Mesenchymal stem cell (in vitro differentiated cells and primary cell): ENCODE measurements at regions not wholly inside any gene's neighbourhood (a gene's known extent, or its start where the extent isn't known, plus 50 kb on each side); places are given as distances from the start of the nearest gene placed in this dataset.
"Not testable (repeated sequence)": the region's sequence is repeated elsewhere in the genome, so short reads cannot be mapped to it uniquely, and the experiment has no call there.

Experiments used
- DNase-seq: peaks from one replicate; pipeline ENCODE4 v3.0.0-alpha.2; 2013
- H2AFZ ChIP-seq: one replicate; pipeline ENCODE4 v1.6.1; 2013; ENCODE audit warnings: low read depth, mild to moderate bottlenecking, control low read depth, inconsistent platforms, low read length, moderate library complexity
- H2AK5ac ChIP-seq: 2 replicates; pipeline ENCODE4 v1.6.1; 2013; ENCODE audit warnings: low read length, moderate library complexity, mild to moderate bottlenecking, inconsistent platforms; ENCODE audit not compliant: severe bottlenecking
- H2BK120ac ChIP-seq: one replicate; pipeline ENCODE4 v1.6.1; 2013; ENCODE audit warnings: low read depth, mild to moderate bottlenecking, inconsistent platforms, low read length, moderate library complexity
- H2BK12ac ChIP-seq, 2 experiments: one replicate each; pipeline ENCODE4 v1.6.1; 2013; ENCODE audit warnings: inconsistent platforms in 2 of 2, low read length in 2 of 2, mild to moderate bottlenecking in 2 of 2, moderate library complexity in 2 of 2, control low read depth in 1 of 2
- H2BK15ac ChIP-seq: one replicate; pipeline ENCODE4 v1.6.1; 2013; ENCODE audit warnings: mild to moderate bottlenecking, low read depth, inconsistent platforms; ENCODE audit not compliant: poor library complexity, severe bottlenecking
- H2BK5ac ChIP-seq: 2 replicates; pipeline ENCODE4 v1.6.1; 2013; ENCODE audit warnings: low read depth, mild to moderate bottlenecking, low read length, control low read depth, inconsistent platforms; ENCODE audit not compliant: poor library complexity, severe bottlenecking
- H3K14ac ChIP-seq, 2 experiments: one replicate each; pipeline ENCODE4 v1.6.1; 2013; ENCODE audit warnings: inconsistent platforms in 2 of 2, low read length in 2 of 2, control low read depth in 1 of 2, mild to moderate bottlenecking in 1 of 2, moderate library complexity in 1 of 2
- H3K18ac ChIP-seq, 2 experiments: one replicate each; pipeline ENCODE4 v1.6.1; 2013; ENCODE audit warnings: inconsistent platforms in 2 of 2, low read length in 2 of 2, control low read depth in 1 of 2, low read depth in 1 of 2, mild to moderate bottlenecking in 1 of 2
- H3K23ac ChIP-seq, 2 experiments: one replicate each; pipeline ENCODE4 v1.6.1; 2013; ENCODE audit warnings: inconsistent platforms in 2 of 2, low read length in 2 of 2, mild to moderate bottlenecking in 2 of 2, moderate library complexity in 2 of 2, control low read depth in 1 of 2
- H3K27ac ChIP-seq: 2 replicates; pipeline ENCODE4 v1.5.1; 2013; ENCODE audit warnings: mild to moderate bottlenecking, moderate library complexity, low read length, control low read depth, inconsistent platforms; ENCODE audit not compliant: poor library complexity, severe bottlenecking
- H3K27me3 ChIP-seq, 2 experiments: 2 replicates each; pipeline versions ENCODE4 v1.6.1 to v1.7.0; 2013; ENCODE audit warnings: low read length in 2 of 2, mild to moderate bottlenecking in 2 of 2, moderate library complexity in 2 of 2, control low read depth in 1 of 2, inconsistent platforms in 1 of 2; ENCODE audit not compliant: control insufficient read depth in 1 of 2, insufficient read depth in 1 of 2
- H3K36me3 ChIP-seq, 2 experiments: 2 replicates each; pipeline versions ENCODE4 v1.6.1 to v1.7.0; 2013; ENCODE audit warnings: low read length in 2 of 2, control low read depth in 1 of 2, inconsistent platforms in 1 of 2, low read depth in 1 of 2, mild to moderate bottlenecking in 1 of 2; ENCODE audit not compliant: insufficient read depth in 2 of 2, control insufficient read depth in 1 of 2
- H3K4ac ChIP-seq, 2 experiments: one replicate each; pipeline ENCODE4 v1.6.1; 2013; ENCODE audit warnings: inconsistent platforms in 2 of 2, low read length in 2 of 2, mild to moderate bottlenecking in 2 of 2, moderate library complexity in 2 of 2, control low read depth in 1 of 2, low read depth in 1 of 2
- H3K4me1 ChIP-seq: 2 replicates; pipeline ENCODE4 v1.6.1; 2013; ENCODE audit warnings: low read depth, low read length, control low read depth; ENCODE audit not compliant: control insufficient read depth, insufficient read depth
- H3K4me2 ChIP-seq: 2 replicates; pipeline ENCODE4 v1.6.1; 2013; ENCODE audit warnings: low read length, mild to moderate bottlenecking, inconsistent platforms; ENCODE audit not compliant: poor library complexity, severe bottlenecking
- H3K4me3 ChIP-seq, 2 experiments: 2 replicates each; pipeline versions ENCODE4 v1.5.1 to v1.7.0; 2013; ENCODE audit warnings: low read length in 2 of 2, mild to moderate bottlenecking in 2 of 2, control low read depth in 1 of 2, low read depth in 1 of 2; ENCODE audit not compliant: insufficient read depth in 1 of 2
- H3K79me1 ChIP-seq: replicated peaks from 2 replicates; pipeline ENCODE4 v1.6.1; 2013; ENCODE audit warnings: mild to moderate bottlenecking, control low read depth, low read length, inconsistent platforms; ENCODE audit not compliant: poor library complexity, severe bottlenecking
- H3K9ac ChIP-seq: 2 replicates; pipeline ENCODE4 v1.7.0; 2013; ENCODE audit warnings: mild to moderate bottlenecking, low read length, moderate library complexity
- H3K9me3 ChIP-seq: 2 replicates; pipeline ENCODE4 v1.7.0; 2013; ENCODE audit warnings: mild to moderate bottlenecking, low read length; ENCODE audit not compliant: control insufficient read depth
- H4K8ac ChIP-seq: one replicate; pipeline ENCODE4 v1.6.1; 2013; ENCODE audit warnings: inconsistent platforms, mild to moderate bottlenecking, low read length, moderate library complexity
- H4K91ac ChIP-seq: one replicate; pipeline ENCODE4 v1.6.1; 2013; ENCODE audit warnings: mild to moderate bottlenecking, low read length, inconsistent platforms
- WGBS: methylation state at CpG from one replicate; pipeline ENCODE4 v1.1.7; 2013; ENCODE audit warnings: mixed read lengths; 5-methylcytosine and 5-hydroxymethylcytosine counted together

DNA sequence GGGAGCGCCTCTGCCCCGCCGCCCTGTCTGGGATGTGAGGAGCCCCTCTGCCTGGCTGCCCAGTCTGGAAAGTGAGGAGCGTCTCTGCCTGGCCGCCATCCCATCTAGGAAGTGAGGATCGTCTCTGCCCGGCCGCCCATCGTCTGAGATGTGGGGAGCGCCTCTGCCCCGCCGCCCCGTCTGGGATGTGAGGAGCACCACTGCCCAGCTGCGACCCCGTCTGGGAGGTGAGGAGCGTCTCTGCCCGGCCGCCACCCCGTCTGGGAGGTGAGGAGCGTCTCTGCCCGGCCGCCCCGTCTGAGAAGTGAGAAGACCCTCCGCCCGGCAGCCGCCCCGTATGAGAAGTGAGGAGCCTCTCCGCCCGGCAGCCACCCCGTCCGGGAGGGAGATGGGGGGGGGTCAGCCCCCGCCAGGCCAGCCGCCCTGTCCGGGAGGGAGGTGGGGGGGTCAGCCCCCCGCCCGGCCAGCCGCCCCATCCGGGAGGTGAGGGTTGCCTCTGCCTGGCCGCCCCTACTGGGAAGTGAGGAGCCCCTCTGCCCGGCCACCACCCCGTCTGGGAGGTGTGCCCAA, 65.2 kb upstream of the DHX40 start:
- H3K27me3 ChIP-seq: peaks cover 7 to 11% of the 10 kb centered on the region in 2 experiments
- H3K79me1 ChIP-seq, H3K4ac ChIP-seq, H3K4me1 ChIP-seq, H4K91ac ChIP-seq, H3K4me2 ChIP-seq, DNase-seq, H4K8ac ChIP-seq, H2BK5ac ChIP-seq, H3K4me3 ChIP-seq, H2AFZ ChIP-seq, H2BK120ac ChIP-seq, H3K14ac ChIP-seq, H3K27ac ChIP-seq, H2BK15ac ChIP-seq, H2BK12ac ChIP-seq, H3K36me3 ChIP-seq, H3K9ac ChIP-seq, H3K23ac ChIP-seq, H2AK5ac ChIP-seq, H3K9me3 ChIP-seq, H3K18ac ChIP-seq: not testable (repeated sequence)
- WGBS: 96% methylated on average over 29 of the region's 41 CpGs

DNA sequence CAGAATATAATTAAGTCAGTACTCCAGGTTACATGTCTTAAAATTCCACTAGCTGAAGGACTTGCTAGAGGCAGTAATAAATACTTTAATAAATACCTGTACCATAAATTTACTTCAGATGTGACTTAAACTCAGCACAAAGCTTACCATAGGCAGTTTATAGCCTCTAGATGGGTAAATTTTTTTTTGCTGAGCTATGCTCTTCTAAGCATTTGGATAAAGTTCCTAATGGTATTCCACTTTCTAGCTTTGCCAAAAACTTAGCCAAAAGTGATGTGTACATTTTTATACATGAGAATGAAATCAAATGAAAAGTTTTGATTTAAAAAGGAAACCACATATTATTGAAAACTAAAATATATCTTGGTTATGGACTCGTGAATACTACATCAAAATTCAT, 63.7 kb upstream of the DHX40 start:
- H3K9ac ChIP-seq: no peak overlapping the region
- peaks cover 0 to 18% of the 10 kb centered on the region in 2 experiments for H3K27me3 ChIP-seq
- H2AK5ac ChIP-seq: no peak overlapping the region
- H4K8ac ChIP-seq: no peak overlapping the region
- no peak overlapping the region for H2BK5ac ChIP-seq
- H3K18ac ChIP-seq: no peak overlapping the region
- H3K4me2 ChIP-seq: no peak overlapping the region
- no peak overlapping the region for H3K27ac ChIP-seq
- H2BK12ac ChIP-seq: no peak overlapping the region
- H3K23ac ChIP-seq: no peak overlapping the region
- WGBS: no CpG with 5 or more reads among the region's 1 CpG
- H3K9me3 ChIP-seq: no peaks in the 10 kb centered on the region
- H2BK120ac ChIP-seq: no peak overlapping the region
- peaks cover 5% of the 10 kb centered on the region for H3K4me1 ChIP-seq
- no peak overlapping the region for H3K14ac ChIP-seq
- H3K4me3 ChIP-seq: no peak overlapping the region
- no peak overlapping the region for H3K4ac ChIP-seq
- no peak overlapping the region for H4K91ac ChIP-seq
- no peak overlapping the region for H2AFZ ChIP-seq
- DNase-seq: no peak
- H3K36me3 ChIP-seq: no peaks in the 10 kb centered on the region
- H2BK15ac ChIP-seq: no peak overlapping the region
- H3K79me1 ChIP-seq: no peaks in the 10 kb centered on the region

DNA sequence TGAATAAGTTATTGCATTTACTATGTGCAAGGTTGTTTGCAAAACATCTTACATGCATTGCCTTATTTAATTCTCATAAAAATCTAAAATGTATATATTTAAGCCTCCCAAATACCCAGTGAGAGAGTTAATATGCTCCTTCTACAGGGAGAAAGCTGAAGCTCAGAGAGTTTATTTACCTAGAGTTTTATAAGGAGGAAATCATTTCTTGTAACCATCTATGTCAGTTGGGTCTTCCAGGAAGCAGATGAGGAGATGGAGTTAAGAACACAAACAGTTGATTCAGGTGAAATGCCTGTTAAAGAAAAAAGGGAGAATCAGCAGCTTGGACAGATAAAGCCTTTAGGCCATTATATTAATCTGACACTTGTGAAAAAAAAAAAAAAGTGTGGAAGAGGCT, 62.6 kb upstream of the DHX40 start:
- Histone ChIP-seq H3K4me1 (peaks cover 5% of the 10 kb centered on the region), H4K8ac (no peak overlapping the region), H3K9me3 (no peaks in the 10 kb centered on the region), H3K4me3 (no peak overlapping the region), H3K4ac (no peak overlapping the region), H3K18ac (no peak overlapping the region), H2BK120ac (no peak overlapping the region), H3K79me1 (no peaks in the 10 kb centered on the region), H2BK15ac (no peak overlapping the region), H3K14ac (no peak overlapping the region), H2AK5ac (no peak overlapping the region), H2AFZ (no peak overlapping the region), H3K27me3 (peaks cover 0 to 18% of the 10 kb centered on the region in 2 experiments), H4K91ac (no peak overlapping the region), H3K36me3 (no peaks in the 10 kb centered on the region), H3K9ac (no peak overlapping the region), H3K27ac (no peak overlapping the region), H2BK12ac (no peak overlapping the region), H3K23ac (no peak overlapping the region), H3K4me2 (no peak overlapping the region), H2BK5ac (no peak overlapping the region)
- DNase-seq: no peak

DNA sequence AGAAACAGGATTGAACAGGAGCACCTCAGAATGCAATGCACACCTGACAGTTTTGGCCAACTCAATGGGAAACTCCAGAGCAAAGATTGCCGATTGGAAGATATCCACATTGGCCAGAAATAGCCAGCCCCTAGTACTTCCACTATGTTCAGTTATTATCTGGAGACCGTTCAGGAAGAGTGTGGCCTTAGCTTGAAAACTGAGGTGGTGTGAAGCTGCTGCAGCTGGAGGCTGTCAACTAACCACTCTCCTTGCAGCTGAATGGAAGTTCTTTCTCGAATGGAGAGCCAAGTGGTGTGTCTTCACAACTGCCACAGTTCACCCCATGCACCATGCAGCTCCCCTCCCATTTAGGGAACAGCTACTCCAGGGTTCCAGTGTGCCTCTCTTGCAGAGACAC, 61.9 kb upstream of the DHX40 start:
- no peak overlapping the region for H2BK5ac ChIP-seq
- WGBS: 96% methylated on average over 3 of the region's 3 CpGs
- no peak overlapping the region for H3K4me3 ChIP-seq
- no peak overlapping the region for H2AFZ ChIP-seq
- no peak overlapping the region for H2BK15ac ChIP-seq
- H2AK5ac ChIP-seq: no peak overlapping the region
- no peak overlapping the region for H4K91ac ChIP-seq
- no peak overlapping the region for H3K18ac ChIP-seq
- H3K23ac ChIP-seq: no peak overlapping the region
- no peak overlapping the region for H3K4me2 ChIP-seq
- H4K8ac ChIP-seq: no peak overlapping the region
- no peak for DNase-seq
- peak overlapping the region in 1 of 2 experiments; percentile 57 for H3K14ac ChIP-seq
- no peak overlapping the region for H2BK120ac ChIP-seq
- H3K36me3 ChIP-seq: no peaks in the 10 kb centered on the region
- no peak overlapping the region for H2BK12ac ChIP-seq
- no peak overlapping the region for H3K9ac ChIP-seq
- peaks cover 2% of the 10 kb centered on the region for H3K4me1 ChIP-seq
- no peaks in the 10 kb centered on the region for H3K9me3 ChIP-seq
- H3K27me3 ChIP-seq: peaks cover 0 to 18% of the 10 kb centered on the region in 2 experiments
- H3K79me1 ChIP-seq: no peaks in the 10 kb centered on the region
- no peak overlapping the region for H3K27ac ChIP-seq
- no peak overlapping the region for H3K4ac ChIP-seq
